ENCODE measurements at regions not wholly inside any gene's neighbourhood (a gene's known extent, or its start where the extent isn't known, plus 50 kb on each side); places are given as distances from the start of the nearest gene placed in this dataset.
"Not testable (repeated sequence)": the region's sequence is repeated elsewhere in the genome, so short reads cannot be mapped to it uniquely, and the experiment has no call there.

- no peak for TF ChIP-seq ZNF462 (CRISPR knock-in tag; IDR thresholded peaks at IDR 0.05)
- TF ChIP-seq NANOG (IDR thresholded peaks at IDR 0.05; ENCODE audit: borderline replicate concordance), result 0 out of 2 replicates have a peak, but pooled peaks have one; percentile 17
- no peak for TF ChIP-seq ZNF114 (CRISPR knock-in tag; IDR thresholded peaks at IDR 0.05)
Observed at GRCh38 chr3:71926262-71926600, 141.3 kb upstream of the PROK2 start (continued).

DNA sequence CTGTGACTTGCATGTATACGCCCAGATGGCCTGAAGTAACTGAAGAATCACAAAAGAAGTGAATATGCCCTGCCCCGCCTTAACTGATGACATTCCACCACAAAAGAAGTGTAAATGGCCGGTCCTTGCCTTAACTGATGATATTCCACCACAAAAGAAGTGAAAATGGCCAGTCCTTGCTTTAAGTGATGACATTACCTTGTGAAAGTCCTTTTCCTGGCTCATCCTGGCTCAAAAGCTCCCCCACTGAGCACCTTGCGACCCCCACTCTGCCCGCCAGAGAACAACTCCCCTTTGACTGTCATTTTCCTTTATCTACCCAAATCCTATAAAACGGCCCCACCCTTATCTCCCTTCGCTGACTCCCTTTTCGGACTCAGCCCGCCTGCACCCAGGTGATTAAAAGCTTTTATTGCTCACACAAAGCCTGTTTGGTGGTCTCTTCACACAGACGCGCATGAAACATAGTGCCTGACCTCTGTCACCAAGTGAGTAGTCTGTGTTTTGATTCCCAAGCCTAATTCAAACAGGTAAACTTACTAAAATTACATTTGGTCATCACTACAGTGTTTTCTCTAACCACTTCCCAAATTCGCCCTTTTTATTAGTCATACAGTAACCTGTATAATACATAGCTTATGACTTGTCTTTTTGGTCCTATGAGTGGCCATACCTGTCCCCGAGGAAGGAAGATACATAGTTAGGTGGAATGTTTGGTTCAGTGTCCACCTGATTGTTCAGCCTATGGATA is 140.7 kb upstream of the PROK2 start:
- H3K9me3 Mint-ChIP-seq; H3K36me3 ChIP-seq (ENCODE audit: insufficient read depth); H3K4me3 Mint-ChIP-seq; H3K27me3 Mint-ChIP-seq (ENCODE audit: insufficient read depth, low read depth, poor library complexity); H3F3A ChIP-seq (replicated peaks; ENCODE audit: low read depth); H3K27me3 ChIP-seq (ENCODE audit: insufficient read depth); DNase-seq (ENCODE audit: low spot score); H4K20me1 ChIP-seq (replicated peaks; ENCODE audit: insufficient read depth); H3K36me3 Mint-ChIP-seq (ENCODE audit: low read depth); H2AFZ ChIP-seq; H3K79me2 ChIP-seq (replicated peaks; ENCODE audit: insufficient read depth); ATAC-seq: not testable (repeated sequence)
- Histone ChIP-seq H3K4me1 (ENCODE audit: insufficient read depth) (peaks cover 37% of the 10 kb centered on the region), H3K4me3 (peak overlapping the region; percentile 29), H3K4me2 (peak overlapping the region; percentile 47), H3K9me2 (ENCODE audit: insufficient read depth) (peaks cover 15% of the 10 kb centered on the region), H3K27ac (ENCODE audit: low read depth) (peak overlapping the region; percentile 93)
- peaks cover 38% of the 10 kb centered on the region for H3K4me1 Mint-ChIP-seq
- peak overlapping the region; percentile 84 for H3K27ac Mint-ChIP-seq
- peak; percentile 63 for TF ChIP-seq NANOG (IDR thresholded peaks at IDR 0.05; ENCODE audit: borderline replicate concordance)

GRCh38 chr3:71924721-71925120 is 139.8 kb upstream of the PROK2 start:
- no peak for ATAC-seq
- H3K27ac ChIP-seq (ENCODE audit: low read depth), result peak overlapping the region; percentile 93
- H3K27me3 Mint-ChIP-seq (ENCODE audit: insufficient read depth, low read depth, poor library complexity), result peaks cover 5% of the 10 kb centered on the region

More at GRCh38 chr3:71924721-71925120, 139.8 kb upstream of the PROK2 start:
- Histone ChIP-seq H3K36me3 (ENCODE audit: insufficient read depth) (no peaks in the 10 kb centered on the region), H4K20me1 (replicated peaks; ENCODE audit: insufficient read depth) (no peaks in the 10 kb centered on the region), H3K4me1 (ENCODE audit: insufficient read depth) (peaks cover 28% of the 10 kb centered on the region), H3K79me2 (replicated peaks; ENCODE audit: insufficient read depth) (no peaks in the 10 kb centered on the region), H3F3A (replicated peaks; ENCODE audit: low read depth) (no peaks in the 10 kb centered on the region), H2AFZ (peak overlapping the region; percentile 8; the same call in 1 of the 2 replicates), H3K4me3 (no peak overlapping the region), H3K4me2 (peak overlapping the region; percentile 47), H3K27me3 (ENCODE audit: insufficient read depth) (no peaks in the 10 kb centered on the region), H3K9me2 (ENCODE audit: insufficient read depth) (peaks cover 25% of the 10 kb centered on the region)
- Mint-ChIP-seq H3K27ac (no peak overlapping the region), H3K36me3 (ENCODE audit: low read depth) (no peaks in the 10 kb centered on the region; the same call in 2 of the 3 replicates), H3K4me3 (no peak overlapping the region), H3K9me3 (no peaks in the 10 kb centered on the region), H3K4me1 (peaks cover 30% of the 10 kb centered on the region)
- TF ChIP-seq POLR2AphosphoS5 (IDR thresholded peaks at IDR 0.05; ENCODE audit: low read depth), result no peak
- no peak for TF ChIP-seq EZH2 (IDR thresholded peaks at IDR 0.05; ENCODE audit: low read depth, unreplicated experiment)
- no peak for TF ChIP-seq STAT1 (IDR thresholded peaks at IDR 0.05; ENCODE audit: unreplicated experiment)
- no peak for TF ChIP-seq JUNB (IDR thresholded peaks at IDR 0.05; ENCODE audit: unreplicated experiment)
- DNase-seq (ENCODE audit: low spot score), result no peak
